Transverse colon (tissue), 4 donors: ENCODE measurements at regions not wholly inside any gene's neighbourhood (a gene's known extent, or its start where the extent isn't known, plus 50 kb on each side); places are given as distances from the start of the nearest gene placed in this dataset.
"Not testable (repeated sequence)": the region's sequence is repeated elsewhere in the genome, so short reads cannot be mapped to it uniquely, and the experiment has no call there.

Experiments
- CTCF ChIP-seq, 5 experiments: fragments of 200-600 bp in 3 of 5; fragments of 450-650 bp in 2 of 5; sonication (generic) in 3 of 5; IDR thresholded peaks; 1 replicate in 2 of 5; 2 replicates in 3 of 5; pipeline ENCODE4 v1.5.1; 2016 to 2017; ENCODE audit warnings: antibody characterized with exemption in 5 of 5, inconsistent platforms in 3 of 5, mild to moderate bottlenecking in 2 of 5, moderate library complexity in 1 of 5
- EP300 ChIP-seq: sonication (generic); formaldehyde crosslinking; IDR thresholded peaks from one replicate; pipeline ENCODE4 v1.6.1; 2017; ENCODE audit warnings: antibody characterized with exemption, low read depth
- POLR2AphosphoS5 ChIP-seq, 3 donors: sonication (generic); formaldehyde crosslinking; IDR thresholded peaks; one replicate each; pipeline ENCODE4 v1.6.1; 2016; ENCODE audit warnings: antibody characterized with exemption in 3 of 3

DNA sequence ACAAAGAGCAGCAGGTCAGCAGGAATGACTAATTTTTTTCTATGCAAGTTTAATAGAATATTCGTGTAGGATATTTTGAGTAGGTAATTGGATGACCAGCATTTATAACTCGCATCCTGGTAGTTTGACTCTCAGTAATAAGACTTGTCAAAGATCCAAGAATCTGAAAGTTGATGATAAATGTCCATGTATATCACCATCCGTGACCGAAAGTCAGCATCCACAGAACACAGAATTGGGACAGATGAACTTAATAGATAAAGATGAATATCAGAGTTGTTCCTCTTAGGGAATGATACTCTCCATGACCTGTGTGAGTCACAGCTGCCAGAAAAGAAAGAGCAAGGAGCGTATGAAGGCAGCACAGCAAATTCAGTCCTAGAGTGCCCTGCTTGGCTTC is 79.4 kb downstream of the CCDC74A start:
- not testable (repeated sequence) for TF ChIP-seq CTCF (IDR thresholded peaks at IDR 0.05); EP300; POLR2AphosphoS5 (IDR thresholded peaks at IDR 0.05)
